ENCODE measurements at regions not wholly inside any gene's neighbourhood (a gene's known extent, or its start where the extent isn't known, plus 50 kb on each side); places are given as distances from the start of the nearest gene placed in this dataset.

DNA sequence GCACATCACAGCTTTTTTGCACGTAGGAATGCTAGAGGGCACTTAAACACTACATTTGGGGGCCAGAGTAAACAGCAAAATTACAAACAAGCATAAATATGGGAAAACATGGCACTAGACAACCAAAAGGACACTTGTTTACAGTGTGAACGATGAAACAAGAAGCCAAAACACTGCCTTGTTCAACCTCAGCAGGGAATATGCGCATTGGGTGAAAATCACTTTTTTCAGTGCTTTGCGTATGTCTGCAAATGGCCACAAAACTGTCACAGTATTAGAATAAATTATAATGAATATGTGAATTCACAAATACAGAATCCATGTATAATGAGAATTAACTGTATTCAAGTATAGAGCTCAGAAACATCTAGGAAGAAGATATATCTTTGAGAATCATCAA lies 1064.0 kb upstream of the GYPC start:
- in situ Hi-C loops (cut with HindIII; ENCODE audit: low sequenced_read_pairs) = no loop called here
- DNase-seq (ENCODE audit: low read depth, low spot score) = no peak
- TF ChIP-seq, protein P1, sequence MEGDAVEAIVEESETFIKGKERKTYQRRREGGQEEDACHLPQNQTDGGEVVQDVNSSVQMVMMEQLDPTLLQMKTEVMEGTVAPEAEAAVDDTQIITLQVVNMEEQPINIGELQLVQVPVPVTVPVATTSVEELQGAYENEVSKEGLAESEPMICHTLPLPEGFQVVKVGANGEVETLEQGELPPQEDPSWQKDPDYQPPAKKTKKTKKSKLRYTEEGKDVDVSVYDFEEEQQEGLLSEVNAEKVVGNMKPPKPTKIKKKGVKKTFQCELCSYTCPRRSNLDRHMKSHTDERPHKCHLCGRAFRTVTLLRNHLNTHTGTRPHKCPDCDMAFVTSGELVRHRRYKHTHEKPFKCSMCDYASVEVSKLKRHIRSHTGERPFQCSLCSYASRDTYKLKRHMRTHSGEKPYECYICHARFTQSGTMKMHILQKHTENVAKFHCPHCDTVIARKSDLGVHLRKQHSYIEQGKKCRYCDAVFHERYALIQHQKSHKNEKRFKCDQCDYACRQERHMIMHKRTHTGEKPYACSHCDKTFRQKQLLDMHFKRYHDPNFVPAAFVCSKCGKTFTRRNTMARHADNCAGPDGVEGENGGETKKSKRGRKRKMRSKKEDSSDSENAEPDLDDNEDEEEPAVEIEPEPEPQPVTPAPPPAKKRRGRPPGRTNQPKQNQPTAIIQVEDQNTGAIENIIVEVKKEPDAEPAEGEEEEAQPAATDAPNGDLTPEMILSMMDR (IDR thresholded peaks at IDR 0.05; ENCODE audit: low read depth, low read length) = no peak
- H3K4me3 ChIP-seq (ENCODE audit: low read depth, low read length) = no peak overlapping the region

- H3K4me3 ChIP-seq (ENCODE audit: low read depth, low read length) = no peak overlapping the region
- in situ Hi-C loops (cut with HindIII; ENCODE audit: low sequenced_read_pairs) = no loop called here
- no peak for DNase-seq (ENCODE audit: low read depth, low spot score)
- TF ChIP-seq, protein P1 (IDR thresholded peaks at IDR 0.05; ENCODE audit: low read depth, low read length) = no peak
Measured at GRCh38 chr2:125593036-125593435, 1062.9 kb upstream of the GYPC start.

DNA sequence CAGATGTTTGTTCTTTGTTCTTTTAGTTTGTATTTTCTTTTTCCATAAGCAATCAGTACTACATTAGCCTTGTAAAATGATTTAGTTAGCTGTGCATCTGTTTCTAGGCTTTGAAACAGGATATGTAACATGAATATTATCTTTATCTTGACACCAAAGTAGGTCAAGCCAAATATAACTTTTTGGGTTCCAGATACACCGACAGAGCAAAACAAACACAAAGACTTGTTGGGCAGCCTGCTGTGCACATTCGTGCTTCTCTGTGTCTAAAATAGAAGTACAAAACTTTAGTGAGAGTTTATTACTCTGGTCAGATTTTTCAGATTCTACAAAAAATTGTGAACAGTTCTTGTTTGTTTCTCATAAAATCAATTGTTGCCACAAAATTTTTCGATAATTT lies 1059.3 kb upstream of the GYPC start:
- H3K4me3 ChIP-seq (ENCODE audit: low read depth, low read length) = no peak overlapping the region
- in situ Hi-C loops (cut with HindIII; ENCODE audit: low sequenced_read_pairs) = no loop called here
- TF ChIP-seq, protein P1 (IDR thresholded peaks at IDR 0.05; ENCODE audit: low read depth, low read length) = no peak
- DNase-seq (ENCODE audit: low read depth, low spot score) = no peak

GRCh38 chr2:125615438-125615837 lies 1040.5 kb upstream of the GYPC start:
- DNase-seq (ENCODE audit: low read depth, low spot score) = no peak
- H3K4me3 ChIP-seq (ENCODE audit: low read depth, low read length) = no peak overlapping the region
- TF ChIP-seq, protein P1 (IDR thresholded peaks at IDR 0.05; ENCODE audit: low read depth, low read length) = no peak
- in situ Hi-C loops (cut with HindIII; ENCODE audit: low sequenced_read_pairs) = no loop called here

DNA sequence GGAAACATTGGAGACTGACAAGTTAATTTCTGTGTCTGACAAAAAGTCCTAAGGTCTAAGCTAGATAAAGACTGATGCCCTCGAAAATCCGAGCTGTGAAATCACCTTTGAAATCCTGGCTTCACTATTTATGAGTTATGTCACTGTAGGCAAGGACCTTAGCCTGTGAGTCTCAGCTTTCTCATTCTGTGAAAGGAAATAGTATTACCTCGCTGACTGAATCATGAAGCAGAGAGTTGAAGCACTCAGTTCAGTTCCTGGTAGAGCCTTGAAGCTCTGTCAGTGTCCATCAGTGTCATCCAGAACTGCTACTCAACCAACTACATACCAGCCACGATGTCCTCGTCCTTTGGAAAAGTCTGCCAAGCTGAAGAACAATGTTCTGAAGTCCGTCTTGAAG lies 1025.6 kb upstream of the GYPC start:
- TF ChIP-seq, protein P1 (IDR thresholded peaks at IDR 0.05; ENCODE audit: low read depth, low read length) = no peak
- no peak for DNase-seq (ENCODE audit: low read depth, low spot score)
- in situ Hi-C loops (cut with HindIII; ENCODE audit: low sequenced_read_pairs) = no loop called here
- no peak overlapping the region for H3K4me3 ChIP-seq (ENCODE audit: low read depth, low read length)

DNA sequence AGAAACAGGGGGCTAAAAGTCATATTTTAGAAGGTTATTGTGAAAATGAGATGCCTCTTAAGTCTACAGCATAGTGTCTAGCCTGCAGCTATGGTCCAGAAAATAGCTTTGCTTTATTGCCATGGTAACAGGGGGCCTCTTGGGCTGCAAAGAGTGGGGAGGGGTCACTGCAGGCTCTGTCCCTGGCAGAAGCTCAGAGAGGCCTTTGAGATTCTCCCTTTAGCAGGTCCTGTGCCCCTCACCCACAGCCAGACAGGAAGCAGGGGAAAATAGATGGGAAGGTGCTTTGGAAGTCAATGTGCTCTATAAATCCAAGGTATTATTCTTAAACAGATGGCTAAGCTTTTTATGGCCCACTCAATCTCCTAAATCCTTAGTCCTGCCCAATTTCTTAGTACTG lies 1021.3 kb upstream of the GYPC start:
- no peak for DNase-seq (ENCODE audit: low read depth, low spot score)
- in situ Hi-C loops (cut with HindIII; ENCODE audit: low sequenced_read_pairs) = no loop called here
- H3K4me3 ChIP-seq (ENCODE audit: low read depth, low read length) = no peak overlapping the region
- TF ChIP-seq, protein P1 (IDR thresholded peaks at IDR 0.05; ENCODE audit: low read depth, low read length) = no peak

- H3K4me3 ChIP-seq (ENCODE audit: low read depth, low read length) = no peak overlapping the region
- DNase-seq (ENCODE audit: low read depth, low spot score) = no peak
- in situ Hi-C loops (cut with HindIII; ENCODE audit: low sequenced_read_pairs) = no loop called here
- TF ChIP-seq, protein P1 (IDR thresholded peaks at IDR 0.05; ENCODE audit: low read depth, low read length) = no peak
Measured at GRCh38 chr2:125638345-125638744, 1017.6 kb upstream of the GYPC start.

Data from astrocyte of the spinal cord (primary cell).